Vagina (tissue), 2 donors: ENCODE measurements at regions not wholly inside any gene's neighbourhood (a gene's known extent, or its start where the extent isn't known, plus 50 kb on each side); places are given as distances from the start of the nearest gene placed in this dataset.

Experiments used
- CTCF ChIP-seq, 3 experiments: fragments of 450-650 bp in 2 of 3; fragments of 200-600 bp in 1 of 3; sonication (generic) in 1 of 3; IDR thresholded peaks; one replicate each; pipeline ENCODE4 v1.5.1; 2017 to 2019; ENCODE audit warnings: antibody characterized with exemption in 3 of 3, mild to moderate bottlenecking in 2 of 3, moderate library complexity in 2 of 3
- POLR2A ChIP-seq, 2 donors: fragments of 450-650 bp; IDR thresholded peaks; one replicate each; pipeline ENCODE4 v1.6.1; 2017; ENCODE audit warnings: antibody characterized with exemption in 2 of 2, mild to moderate bottlenecking in 2 of 2, moderate library complexity in 2 of 2
- POLR2AphosphoS5 ChIP-seq, 2 donors: sonication (generic); formaldehyde crosslinking; IDR thresholded peaks; one replicate each; pipeline ENCODE4 v1.9.0; 2017; ENCODE audit warnings: antibody characterized with exemption in 2 of 2, mild to moderate bottlenecking in 2 of 2, low read depth in 1 of 2; ENCODE audit not compliant: insufficient read depth in 1 of 2

- no peak for TF ChIP-seq CTCF (IDR thresholded peaks at IDR 0.05)
- TF ChIP-seq POLR2A (IDR thresholded peaks at IDR 0.05): no peak
- no peak for TF ChIP-seq POLR2AphosphoS5 (IDR thresholded peaks at IDR 0.05; ENCODE audit: insufficient read depth in 1 of 2, low read depth in 1 of 2)
These were observed 50.5 kb upstream of the SH3PXD2B start for GRCh38 chr5:172504701-172505402.
